Adrenal gland (tissue), 9 donors: ENCODE measurements at regions not wholly inside any gene's neighbourhood (a gene's known extent, or its start where the extent isn't known, plus 50 kb on each side); places are given as distances from the start of the nearest gene placed in this dataset.

ENCODE experiments used
- DNase-seq, 7 donors: peaks; one replicate each; pipeline ENCODE4 v3.0.0-alpha.2; 2019 to 2020
- H3K27ac ChIP-seq, 5 donors: fragments of 200-600 bp; sonication (generic) in 4 of 5; 1 replicate in 3 of 5; 2 replicates in 2 of 5; pipeline versions ENCODE4 v1.5.1 to v1.8.0; 2016 to 2020; ENCODE audit warnings: mild to moderate bottlenecking in 1 of 5
- H3K27me3 ChIP-seq: fragments of 200-600 bp; 2 replicates; pipeline ENCODE4 v1.8.0; 2021
- H3K36me3 ChIP-seq, 2 donors: fragments of 200-600 bp; replicated peaks in 1 of 2; 1 replicate in 1 of 2; 2 replicates in 1 of 2; pipeline versions ENCODE4 v1.5.1 to v1.8.0; 2018 to 2022
- H3K4me1 ChIP-seq, 2 donors: fragments of 200-600 bp; replicated peaks in 1 of 2; 1 replicate in 1 of 2; 2 replicates in 1 of 2; pipeline versions ENCODE4 v1.5.1 to v1.8.0; 2018 to 2021
- H3K4me3 ChIP-seq, 4 donors: fragments of 200-600 bp; sonication (generic) in 3 of 4; one replicate each; pipeline ENCODE4 v1.5.1; 2016 to 2018
- H3K9me3 ChIP-seq, 3 donors: fragments of 200-600 bp; sonication (generic) in 1 of 3; replicated peaks in 1 of 3; 1 replicate in 2 of 3; 2 replicates in 1 of 3; pipeline versions ENCODE4 v1.5.1 to v1.8.0; 2016 to 2021
- POLR2A ChIP-seq, 2 donors: fragments of 450-650 bp; IDR thresholded peaks; one replicate each; pipeline ENCODE4 v1.6.1; 2017; ENCODE audit warnings: antibody characterized with exemption in 2 of 2, mild to moderate bottlenecking in 2 of 2, moderate library complexity in 1 of 2
- WGBS, 4 donors: extraction: QIAGEN DNeasy Blood & Tissue Kit in 2 of 4; methylation state at CpG; one replicate each; pipeline versions ENCODE4 v1.1.5 to v1.1.7; 2013 to 2017; 5-methylcytosine and 5-hydroxymethylcytosine counted together
- intact Hi-C, 2 donors: fragments of 100-400 bp; cut with DNase I; formaldehyde crosslinking; loops; one replicate each; pipeline versions ENCODE4 v1.14.1 to v1.15.0; 2022 to 2023
- TF ChIP-seq, protein P1 (sequence below), 6 experiments: fragments of 450-650 bp in 4 of 6; fragments of 200-600 bp in 2 of 6; sonication (generic) in 1 of 6; IDR thresholded peaks; 1 replicate in 5 of 6; 2 replicates in 1 of 6; pipeline versions ENCODE4 v1.5.1 to v1.8.0; 2016 to 2021; ENCODE audit warnings: antibody characterized with exemption in 6 of 6, mild to moderate bottlenecking in 2 of 6, moderate library complexity in 1 of 6
- donor health status: healthy with polysubstance abuse.
- donor health status: Bipolar disorder and iron deficiency.
- donor health status: DM: yes; HTN: yes; CAD: no.
- donor health status: DM: no; HTN: no; CAD: no.
- donor health status: DM: no; HTN: no; CAD: no.

DNA sequence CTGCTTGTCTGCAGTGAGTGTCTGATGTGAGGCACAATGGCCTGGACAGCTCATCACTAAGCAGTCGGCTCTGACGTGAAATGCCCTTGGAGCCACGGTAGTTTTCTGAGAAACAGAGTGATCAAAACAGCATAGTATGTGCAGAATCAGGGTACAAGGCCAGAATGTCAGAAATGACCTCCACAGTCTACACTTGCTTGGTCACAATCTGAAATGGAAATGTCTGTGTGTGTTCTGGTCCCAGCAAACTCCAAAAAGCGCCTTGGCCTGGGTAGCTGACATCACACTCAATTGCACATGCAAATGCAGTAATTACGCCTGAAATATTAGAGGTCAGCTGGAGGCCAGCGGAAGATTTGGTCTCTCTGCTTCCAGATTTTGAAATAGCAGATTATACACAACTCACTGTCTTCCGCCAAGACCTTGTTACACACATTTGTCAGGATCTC, 95.4 kb downstream of the CTAGE1 start:
- 24 to 46% (median 29%) methylated on average over 7 of the region's 7 CpGs for WGBS, 4 donors
- Histone ChIP-seq H3K36me3 (no peaks in the 10 kb centered on the region), H3K4me3 (no peak overlapping the region), H3K27me3 (no peaks in the 10 kb centered on the region), H3K4me1 (peaks cover 25 to 54% of the 10 kb centered on the region in 2 donors), H3K9me3 (no peaks in the 10 kb centered on the region), H3K27ac (peak overlapping the region; percentile 85 to 95 (median 90))
- intact Hi-C loops, result no loop called here
- peak; percentile 80 to 95 (median 88) for DNase-seq
- TF ChIP-seq, protein P1, sequence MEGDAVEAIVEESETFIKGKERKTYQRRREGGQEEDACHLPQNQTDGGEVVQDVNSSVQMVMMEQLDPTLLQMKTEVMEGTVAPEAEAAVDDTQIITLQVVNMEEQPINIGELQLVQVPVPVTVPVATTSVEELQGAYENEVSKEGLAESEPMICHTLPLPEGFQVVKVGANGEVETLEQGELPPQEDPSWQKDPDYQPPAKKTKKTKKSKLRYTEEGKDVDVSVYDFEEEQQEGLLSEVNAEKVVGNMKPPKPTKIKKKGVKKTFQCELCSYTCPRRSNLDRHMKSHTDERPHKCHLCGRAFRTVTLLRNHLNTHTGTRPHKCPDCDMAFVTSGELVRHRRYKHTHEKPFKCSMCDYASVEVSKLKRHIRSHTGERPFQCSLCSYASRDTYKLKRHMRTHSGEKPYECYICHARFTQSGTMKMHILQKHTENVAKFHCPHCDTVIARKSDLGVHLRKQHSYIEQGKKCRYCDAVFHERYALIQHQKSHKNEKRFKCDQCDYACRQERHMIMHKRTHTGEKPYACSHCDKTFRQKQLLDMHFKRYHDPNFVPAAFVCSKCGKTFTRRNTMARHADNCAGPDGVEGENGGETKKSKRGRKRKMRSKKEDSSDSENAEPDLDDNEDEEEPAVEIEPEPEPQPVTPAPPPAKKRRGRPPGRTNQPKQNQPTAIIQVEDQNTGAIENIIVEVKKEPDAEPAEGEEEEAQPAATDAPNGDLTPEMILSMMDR (IDR thresholded peaks at IDR 0.05), result no peak
- TF ChIP-seq POLR2A (IDR thresholded peaks at IDR 0.05), result no peak

DNA sequence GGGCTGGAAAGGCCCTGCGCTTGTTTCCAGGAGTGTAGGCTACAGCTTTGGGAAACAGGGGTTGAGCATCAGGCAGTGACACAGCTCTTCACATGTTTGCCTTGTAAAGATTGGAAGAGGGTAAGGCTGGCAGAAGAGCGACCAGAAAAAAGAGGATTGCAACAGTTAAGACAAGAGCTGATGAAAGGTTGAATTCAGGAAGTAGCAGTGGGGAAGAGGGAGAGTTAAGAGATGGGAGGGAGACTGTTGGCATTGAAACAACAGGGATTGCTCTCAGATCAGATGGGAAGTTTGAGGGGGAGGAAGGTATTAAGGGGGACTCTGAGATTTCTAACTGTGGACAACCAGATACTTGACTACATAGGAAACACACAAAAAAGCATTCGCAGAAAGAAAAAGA, 96.9 kb downstream of the CTAGE1 start:
- Histone ChIP-seq H3K36me3 (no peaks in the 10 kb centered on the region), H3K27me3 (no peaks in the 10 kb centered on the region), H3K9me3 (no peaks in the 10 kb centered on the region), H3K4me1 (peaks cover 25 to 54% of the 10 kb centered on the region in 2 donors), H3K4me3 (no peak overlapping the region), H3K27ac (peak overlapping the region in 4 of 5 donors; percentile 85 to 95 (median 90))
- WGBS, 4 donors, result 88 to 97% (median 91%) methylated on average over 3 of the region's 3 CpGs
- TF ChIP-seq, protein P1 (IDR thresholded peaks at IDR 0.05), result no peak
- TF ChIP-seq POLR2A (IDR thresholded peaks at IDR 0.05), result no peak
- intact Hi-C loops, result no loop called here
- DNase-seq, result no peak

DNA sequence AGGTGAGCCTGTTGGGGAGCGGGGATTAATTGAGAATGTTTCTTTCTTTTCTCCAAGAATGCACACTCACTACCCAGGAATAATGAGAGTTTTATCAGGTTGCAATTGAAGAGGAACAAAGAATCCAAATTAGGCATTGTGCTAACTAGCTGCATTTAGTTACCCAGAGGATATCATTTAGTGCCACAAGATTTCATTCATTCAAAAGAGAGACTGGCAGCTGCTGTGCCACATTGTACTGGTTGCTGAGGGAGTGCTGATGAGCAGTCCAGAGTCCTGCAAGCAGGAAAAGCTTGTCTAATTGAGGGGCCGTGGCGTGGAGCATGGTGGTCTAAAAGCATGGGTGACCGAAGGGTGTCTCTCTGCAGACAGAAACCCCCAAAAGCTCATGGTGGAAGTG, 97.6 kb downstream of the CTAGE1 start:
- no peak for DNase-seq
- no peaks in the 10 kb centered on the region for H3K9me3 ChIP-seq
- intact Hi-C loops, result no loop called here
- H3K36me3 ChIP-seq, result no peaks in the 10 kb centered on the region
- WGBS, 4 donors, result 74 to 95% (median 79%) methylated on average over 4 of the region's 4 CpGs
- TF ChIP-seq, protein P1 (IDR thresholded peaks at IDR 0.05), result no peak
- TF ChIP-seq POLR2A (IDR thresholded peaks at IDR 0.05), result no peak
- peak overlapping the region in 1 of 5 donors; percentile 86 for H3K27ac ChIP-seq
- no peak overlapping the region for H3K4me3 ChIP-seq
- peaks cover 25 to 54% of the 10 kb centered on the region in 2 donors for H3K4me1 ChIP-seq
- no peaks in the 10 kb centered on the region for H3K27me3 ChIP-seq

DNA sequence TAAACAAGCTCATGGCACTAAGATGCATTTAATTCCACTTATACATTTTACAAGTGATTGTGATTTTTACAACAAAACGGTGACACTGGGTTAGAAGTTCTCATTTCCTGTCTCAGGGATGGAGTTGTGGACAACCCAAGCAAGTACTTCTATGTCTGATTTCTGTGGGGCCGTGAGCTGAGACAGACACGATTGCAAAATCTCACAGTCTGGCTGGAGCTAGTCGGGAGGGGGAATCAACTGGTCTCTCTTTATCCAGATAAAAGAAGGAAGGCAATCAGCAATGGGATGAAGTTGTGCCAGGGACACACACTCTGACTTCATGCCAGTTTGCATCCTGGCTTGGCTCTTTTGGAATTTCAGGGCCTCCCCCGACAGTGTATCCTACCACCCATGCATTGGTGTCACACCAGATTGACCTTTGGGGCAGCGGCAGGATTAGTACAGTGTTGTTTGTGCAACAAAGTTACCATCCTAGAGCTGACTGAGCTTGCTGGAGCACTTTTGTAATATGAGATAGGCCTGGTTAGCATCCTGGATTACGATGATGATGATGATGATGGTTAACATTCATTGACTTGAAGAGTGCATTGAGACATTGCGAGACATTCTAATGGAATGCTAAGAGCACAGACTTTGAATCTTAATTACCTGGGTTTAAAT, 98.8 kb downstream of the CTAGE1 start:
- Histone ChIP-seq H3K4me1 (peaks cover 21 to 41% of the 10 kb centered on the region in 2 donors), H3K36me3 (no peaks in the 10 kb centered on the region), H3K4me3 (no peak overlapping the region), H3K9me3 (no peaks in the 10 kb centered on the region), H3K27me3 (no peaks in the 10 kb centered on the region), H3K27ac (peak overlapping the region in 3 of 5 donors; percentile 33 to 60 (median 52))
- WGBS, 4 donors, result 50 to 66% (median 60%) methylated on average over 7 to 8 of the region's 8 CpGs
- TF ChIP-seq, protein P1 (IDR thresholded peaks at IDR 0.05), result no peak
- TF ChIP-seq POLR2A (IDR thresholded peaks at IDR 0.05), result no peak
- peak in 6 of 7 donors; percentile 51 to 80 (median 60) for DNase-seq
- intact Hi-C loops, result no loop called here
